Osteoblast (primary cell): ENCODE measurements at regions not wholly inside any gene's neighbourhood (a gene's known extent, or its start where the extent isn't known, plus 50 kb on each side); places are given as distances from the start of the nearest gene placed in this dataset.
A peak's percentile ranks its signal among the peaks of the same experiment; 100 is the strongest.

ENCODE experiments used
- DNase-seq: peaks from one replicate; pipeline ENCODE4 v3.0.0; 2011; ENCODE audit warnings: low spot score, mixed read lengths; ENCODE audit not compliant: insufficient read length; ENCODE audit errors: missing footprints
- H2AFZ ChIP-seq: 2 replicates; pipeline ENCODE4 v1.6.0; 2011; ENCODE audit warnings: mild to moderate bottlenecking, low read length
- H3K27ac ChIP-seq: 2 replicates; pipeline ENCODE4 v1.5.1; 2011; ENCODE audit warnings: mild to moderate bottlenecking, low read depth, low read length, moderate library complexity
- H3K27me3 ChIP-seq: 2 replicates; pipeline ENCODE4 v1.6.0; 2012; ENCODE audit warnings: mild to moderate bottlenecking, control low read depth, inconsistent platforms, low read length, moderate library complexity; ENCODE audit not compliant: insufficient read depth
- H3K36me3 ChIP-seq: 2 replicates; pipeline ENCODE4 v1.5.1; 2011; ENCODE audit warnings: mild to moderate bottlenecking, low read length, control low read depth, moderate library complexity; ENCODE audit not compliant: insufficient read depth
- H3K4me1 ChIP-seq: 2 replicates; pipeline ENCODE4 v1.5.1; 2011; ENCODE audit warnings: mild to moderate bottlenecking, low read length, control low read depth, moderate library complexity; ENCODE audit not compliant: insufficient read depth
- H3K4me2 ChIP-seq: 2 replicates; pipeline ENCODE4 v1.6.0; 2011; ENCODE audit warnings: mild to moderate bottlenecking, low read length; ENCODE audit not compliant: insufficient read depth
- H3K4me3 ChIP-seq: fragments of 200-600 bp; sonication (generic); 3 replicates; pipeline ENCODE4 v1.5.1; 2012; ENCODE audit warnings: mild to moderate bottlenecking, low read length, inconsistent platforms; ENCODE audit not compliant: insufficient read depth
- H3K79me2 ChIP-seq: 2 replicates; pipeline ENCODE4 v1.6.0; 2012; ENCODE audit warnings: mild to moderate bottlenecking, low read length, control low read depth, inconsistent platforms; ENCODE audit not compliant: insufficient read depth
- H3K9me3 ChIP-seq: 2 replicates; pipeline ENCODE4 v1.5.1; 2011; ENCODE audit warnings: low read depth, low read length, control low read depth
- H4K20me1 ChIP-seq: 2 replicates; pipeline ENCODE4 v1.6.0; 2012; ENCODE audit warnings: mild to moderate bottlenecking, low read length, control low read depth; ENCODE audit not compliant: insufficient read depth
- TF ChIP-seq, protein P1 (sequence below): IDR thresholded peaks from 2 replicates; pipeline ENCODE4 v1.5.1; 2011; ENCODE audit warnings: mild to moderate bottlenecking, low read depth, low read length, moderate library complexity; ENCODE audit errors: extremely low read depth

DNA sequence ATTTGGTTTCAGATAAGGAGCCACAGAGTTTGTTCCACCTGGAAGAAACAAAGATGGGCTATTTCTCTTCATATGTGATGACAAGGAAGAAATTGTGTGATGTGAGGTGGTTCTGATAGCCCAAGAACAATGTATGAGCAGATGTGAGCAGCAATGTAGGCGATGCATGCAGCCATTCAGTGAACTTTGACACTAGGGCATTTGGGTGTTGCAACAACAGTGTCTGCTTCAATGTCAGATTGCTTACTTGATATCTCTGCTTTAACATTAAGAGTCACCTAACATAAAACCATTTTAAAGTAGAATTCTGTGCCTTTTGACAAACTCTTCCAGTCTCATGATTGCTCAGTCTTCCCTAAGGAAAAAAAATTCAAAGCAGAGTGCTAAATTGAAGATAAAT is 865.4 kb downstream of the SLITRK6 start:
- Histone ChIP-seq H3K9me3 (no peaks in the 10 kb centered on the region), H3K36me3 (no peaks in the 10 kb centered on the region), H3K4me1 (no peaks in the 10 kb centered on the region), H3K27ac (no peak overlapping the region), H3K4me3 (no peak overlapping the region), H4K20me1 (no peaks in the 10 kb centered on the region), H3K4me2 (no peak overlapping the region), H2AFZ (no peak overlapping the region), H3K79me2 (no peaks in the 10 kb centered on the region), H3K27me3 (no peaks in the 10 kb centered on the region)
- no peak for DNase-seq
- TF ChIP-seq, protein P1, sequence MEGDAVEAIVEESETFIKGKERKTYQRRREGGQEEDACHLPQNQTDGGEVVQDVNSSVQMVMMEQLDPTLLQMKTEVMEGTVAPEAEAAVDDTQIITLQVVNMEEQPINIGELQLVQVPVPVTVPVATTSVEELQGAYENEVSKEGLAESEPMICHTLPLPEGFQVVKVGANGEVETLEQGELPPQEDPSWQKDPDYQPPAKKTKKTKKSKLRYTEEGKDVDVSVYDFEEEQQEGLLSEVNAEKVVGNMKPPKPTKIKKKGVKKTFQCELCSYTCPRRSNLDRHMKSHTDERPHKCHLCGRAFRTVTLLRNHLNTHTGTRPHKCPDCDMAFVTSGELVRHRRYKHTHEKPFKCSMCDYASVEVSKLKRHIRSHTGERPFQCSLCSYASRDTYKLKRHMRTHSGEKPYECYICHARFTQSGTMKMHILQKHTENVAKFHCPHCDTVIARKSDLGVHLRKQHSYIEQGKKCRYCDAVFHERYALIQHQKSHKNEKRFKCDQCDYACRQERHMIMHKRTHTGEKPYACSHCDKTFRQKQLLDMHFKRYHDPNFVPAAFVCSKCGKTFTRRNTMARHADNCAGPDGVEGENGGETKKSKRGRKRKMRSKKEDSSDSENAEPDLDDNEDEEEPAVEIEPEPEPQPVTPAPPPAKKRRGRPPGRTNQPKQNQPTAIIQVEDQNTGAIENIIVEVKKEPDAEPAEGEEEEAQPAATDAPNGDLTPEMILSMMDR, result no peak

DNA sequence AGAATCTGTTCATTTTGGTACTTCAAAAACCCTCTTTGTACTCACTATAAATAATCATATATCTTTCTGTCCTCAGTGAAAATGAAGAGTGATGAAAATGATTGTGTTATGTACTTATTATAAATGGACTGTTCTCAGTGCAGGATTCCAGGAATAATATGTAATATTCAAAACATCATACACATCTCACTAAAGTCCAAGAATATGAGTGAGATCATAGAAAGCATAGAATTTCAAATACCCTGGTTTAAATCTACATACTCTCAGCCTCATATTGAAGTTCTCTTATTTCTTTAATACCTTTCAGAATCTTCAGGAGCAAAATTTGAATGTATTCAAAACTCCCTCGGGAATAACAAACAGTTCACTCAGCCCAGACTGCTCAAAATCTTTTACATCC is 868.0 kb downstream of the SLITRK6 start:
- no peaks in the 10 kb centered on the region for H3K27me3 ChIP-seq
- H3K36me3 ChIP-seq, result no peaks in the 10 kb centered on the region
- H4K20me1 ChIP-seq, result no peaks in the 10 kb centered on the region
- H2AFZ ChIP-seq, result no peak overlapping the region
- no peak overlapping the region for H3K27ac ChIP-seq
- no peaks in the 10 kb centered on the region for H3K79me2 ChIP-seq
- no peaks in the 10 kb centered on the region for H3K4me1 ChIP-seq
- DNase-seq, result peak; percentile 53
- TF ChIP-seq, protein P1, result no peak
- H3K9me3 ChIP-seq, result no peaks in the 10 kb centered on the region
- H3K4me3 ChIP-seq, result no peak overlapping the region
- H3K4me2 ChIP-seq, result no peak overlapping the region

DNA sequence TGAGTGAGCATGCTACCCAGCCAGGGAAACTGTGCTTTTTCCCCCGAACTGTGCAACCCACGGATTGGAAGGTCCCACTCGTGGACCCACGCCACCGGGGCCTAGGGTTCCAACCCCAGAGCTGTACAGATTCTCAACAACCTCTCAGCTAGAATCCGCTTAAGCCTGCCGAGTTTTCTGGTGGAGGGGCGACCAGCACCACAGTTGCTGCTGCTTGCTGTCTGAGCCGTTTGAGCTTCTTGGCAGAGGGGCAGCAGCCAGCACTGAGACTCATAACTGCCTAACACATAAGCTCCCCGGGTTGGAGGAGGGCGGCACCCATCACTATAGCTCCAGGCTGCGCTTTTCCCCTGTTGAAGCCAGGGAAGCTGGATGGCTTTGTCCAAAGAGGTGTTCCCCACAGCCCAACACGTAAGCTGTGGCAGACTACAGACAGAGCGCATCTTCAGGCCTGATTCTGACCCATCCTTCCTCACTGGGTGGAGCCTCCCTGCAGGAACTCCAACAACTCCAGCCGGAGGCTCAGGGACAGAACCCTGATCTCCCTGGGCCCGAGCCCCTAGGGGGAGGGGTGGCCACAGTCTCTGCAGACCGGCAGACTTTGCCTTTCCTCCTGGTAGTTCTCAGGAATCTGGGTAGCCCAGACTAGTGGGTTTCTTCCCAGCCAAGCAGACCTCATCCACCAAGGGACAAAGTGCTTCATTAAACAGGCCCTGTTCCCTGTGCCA is 871.6 kb downstream of the SLITRK6 start:
- DNase-seq, result no peak

DNA sequence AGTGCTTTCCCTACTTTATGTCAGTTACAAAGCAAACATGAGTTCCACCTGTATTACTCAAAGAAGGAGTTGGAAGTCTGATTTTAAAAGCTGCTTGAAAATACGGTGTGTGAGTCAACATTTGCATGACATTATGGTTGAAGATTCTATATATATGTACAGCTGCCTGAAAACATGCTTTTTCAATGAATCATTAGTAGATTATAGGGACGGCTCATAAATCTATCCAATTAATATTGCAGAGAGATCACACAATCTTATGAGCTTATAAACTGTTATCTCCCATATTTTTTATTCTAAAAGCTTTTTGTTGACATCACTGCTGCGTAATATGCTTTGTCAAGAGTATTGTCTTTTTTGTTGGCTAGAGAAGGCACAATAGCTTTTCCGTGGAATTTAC is 873.8 kb downstream of the SLITRK6 start:
- Histone ChIP-seq H3K36me3 (no peaks in the 10 kb centered on the region), H2AFZ (no peak overlapping the region), H3K79me2 (no peaks in the 10 kb centered on the region), H3K4me1 (no peaks in the 10 kb centered on the region), H3K4me3 (no peak overlapping the region), H3K27me3 (no peaks in the 10 kb centered on the region), H3K9me3 (no peaks in the 10 kb centered on the region), H4K20me1 (no peaks in the 10 kb centered on the region), H3K4me2 (no peak overlapping the region), H3K27ac (no peak overlapping the region)
- TF ChIP-seq, protein P1, result no peak
- no peak for DNase-seq

More for the DNA sequence above, 871.6 kb downstream of the SLITRK6 start:
- no peaks in the 10 kb centered on the region for H3K9me3 ChIP-seq
- no peak overlapping the region for H2AFZ ChIP-seq
- H3K36me3 ChIP-seq, result no peaks in the 10 kb centered on the region
- TF ChIP-seq, protein P1, result no peak
- no peaks in the 10 kb centered on the region for H3K79me2 ChIP-seq
- H3K4me1 ChIP-seq, result no peaks in the 10 kb centered on the region
- H3K4me3 ChIP-seq, result no peak overlapping the region
- no peak overlapping the region for H3K4me2 ChIP-seq
- H3K27me3 ChIP-seq, result no peaks in the 10 kb centered on the region
- no peaks in the 10 kb centered on the region for H4K20me1 ChIP-seq
- no peak overlapping the region for H3K27ac ChIP-seq
